ENCODE measurements at regions not wholly inside any gene's neighbourhood (a gene's known extent, or its start where the extent isn't known, plus 50 kb on each side); places are given as distances from the start of the nearest gene placed in this dataset.
A peak's percentile ranks its signal among the peaks of the same experiment; 100 is the strongest.

DNA sequence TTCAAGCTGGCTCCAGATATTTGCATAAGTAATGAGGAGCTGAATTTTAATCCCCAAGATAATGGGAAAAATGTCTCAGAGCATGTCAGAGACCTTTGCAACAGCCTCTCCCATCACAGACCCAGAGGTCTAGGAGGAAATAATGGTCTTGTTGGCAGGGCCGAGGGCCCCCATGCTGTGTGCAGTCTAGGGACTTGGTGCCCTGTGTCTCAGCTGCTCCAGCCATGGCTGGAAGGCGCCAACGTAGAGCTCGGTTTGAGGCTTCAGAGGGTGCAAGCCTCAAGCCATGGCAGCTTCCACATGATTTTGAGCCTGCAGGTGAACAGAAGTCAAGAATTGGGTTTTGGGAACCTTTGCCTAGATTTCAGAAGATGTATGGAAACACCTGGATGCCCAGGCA lies 134.7 kb downstream of the LYPLAL1 start:
- no peak overlapping the region for H3K4me2 ChIP-seq (ENCODE audit: control insufficient read depth, extremely low read depth, insufficient read depth, low read depth, low read length)
- no peak for TF ChIP-seq EZH2 (IDR thresholded peaks at IDR 0.05; ENCODE audit: low read length)
- TF ChIP-seq, protein P1, sequence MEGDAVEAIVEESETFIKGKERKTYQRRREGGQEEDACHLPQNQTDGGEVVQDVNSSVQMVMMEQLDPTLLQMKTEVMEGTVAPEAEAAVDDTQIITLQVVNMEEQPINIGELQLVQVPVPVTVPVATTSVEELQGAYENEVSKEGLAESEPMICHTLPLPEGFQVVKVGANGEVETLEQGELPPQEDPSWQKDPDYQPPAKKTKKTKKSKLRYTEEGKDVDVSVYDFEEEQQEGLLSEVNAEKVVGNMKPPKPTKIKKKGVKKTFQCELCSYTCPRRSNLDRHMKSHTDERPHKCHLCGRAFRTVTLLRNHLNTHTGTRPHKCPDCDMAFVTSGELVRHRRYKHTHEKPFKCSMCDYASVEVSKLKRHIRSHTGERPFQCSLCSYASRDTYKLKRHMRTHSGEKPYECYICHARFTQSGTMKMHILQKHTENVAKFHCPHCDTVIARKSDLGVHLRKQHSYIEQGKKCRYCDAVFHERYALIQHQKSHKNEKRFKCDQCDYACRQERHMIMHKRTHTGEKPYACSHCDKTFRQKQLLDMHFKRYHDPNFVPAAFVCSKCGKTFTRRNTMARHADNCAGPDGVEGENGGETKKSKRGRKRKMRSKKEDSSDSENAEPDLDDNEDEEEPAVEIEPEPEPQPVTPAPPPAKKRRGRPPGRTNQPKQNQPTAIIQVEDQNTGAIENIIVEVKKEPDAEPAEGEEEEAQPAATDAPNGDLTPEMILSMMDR (optimal IDR thresholded peaks at IDR 0.05 in 1 of 3, IDR thresholded peaks at IDR 0.05 in 1 of 3, conservative IDR thresholded peaks at IDR 0.05 in 1 of 3; ENCODE audit: extremely low read depth in 1 of 3, insufficient read depth in 2 of 3, low read length in 3 of 3) = no peak
- H3K27ac ChIP-seq (ENCODE audit: control insufficient read depth, insufficient read depth, low read length) = no peak overlapping the region
- H4K20me1 ChIP-seq (ENCODE audit: control insufficient read depth, extremely low read depth, insufficient read depth, low read length) = no peaks in the 10 kb centered on the region
- DNase-seq (ENCODE audit: low read depth, low spot score) (no peak), FAIRE-seq (no peak)
- H3K9me3 ChIP-seq (ENCODE audit: control insufficient read depth, low read depth, low read length) = no peaks in the 10 kb centered on the region
- no peaks in the 10 kb centered on the region for H3K9me1 ChIP-seq (ENCODE audit: control insufficient read depth, extremely low read depth, insufficient read depth, low read length)
- H2AFZ ChIP-seq (ENCODE audit: control insufficient read depth, low read length) = no peak overlapping the region
- dilution Hi-C loops (cut with MboI; ENCODE audit: extremely low pct_ligation_motif_present, low sequenced_read_pairs) = no loop called here
- peaks cover 5% of the 10 kb centered on the region for H3K4me1 ChIP-seq (ENCODE audit: control insufficient read depth, extremely low read depth, insufficient read depth, low read length)
- H3K27me3 ChIP-seq (ENCODE audit: control insufficient read depth, extremely low read depth, insufficient read depth, low read length) = peaks cover 40% of the 10 kb centered on the region
- H3K36me3 ChIP-seq (ENCODE audit: control insufficient read depth in 2 of 2, extremely low read depth in 1 of 2, insufficient read depth in 2 of 2, low read length in 2 of 2) = no peaks in the 10 kb centered on the region
- no peak overlapping the region for H3K9ac ChIP-seq (ENCODE audit: control insufficient read depth, extremely low read depth, insufficient read depth, low read length)
- no peak overlapping the region for H3K4me3 ChIP-seq (ENCODE audit: control insufficient read depth in 2 of 3, extremely low read depth in 1 of 3, insufficient read depth in 2 of 3, low read depth in 1 of 3, low read length in 3 of 3)
- H3K79me2 ChIP-seq (ENCODE audit: control insufficient read depth, insufficient read depth, low read length) = no peaks in the 10 kb centered on the region

DNA sequence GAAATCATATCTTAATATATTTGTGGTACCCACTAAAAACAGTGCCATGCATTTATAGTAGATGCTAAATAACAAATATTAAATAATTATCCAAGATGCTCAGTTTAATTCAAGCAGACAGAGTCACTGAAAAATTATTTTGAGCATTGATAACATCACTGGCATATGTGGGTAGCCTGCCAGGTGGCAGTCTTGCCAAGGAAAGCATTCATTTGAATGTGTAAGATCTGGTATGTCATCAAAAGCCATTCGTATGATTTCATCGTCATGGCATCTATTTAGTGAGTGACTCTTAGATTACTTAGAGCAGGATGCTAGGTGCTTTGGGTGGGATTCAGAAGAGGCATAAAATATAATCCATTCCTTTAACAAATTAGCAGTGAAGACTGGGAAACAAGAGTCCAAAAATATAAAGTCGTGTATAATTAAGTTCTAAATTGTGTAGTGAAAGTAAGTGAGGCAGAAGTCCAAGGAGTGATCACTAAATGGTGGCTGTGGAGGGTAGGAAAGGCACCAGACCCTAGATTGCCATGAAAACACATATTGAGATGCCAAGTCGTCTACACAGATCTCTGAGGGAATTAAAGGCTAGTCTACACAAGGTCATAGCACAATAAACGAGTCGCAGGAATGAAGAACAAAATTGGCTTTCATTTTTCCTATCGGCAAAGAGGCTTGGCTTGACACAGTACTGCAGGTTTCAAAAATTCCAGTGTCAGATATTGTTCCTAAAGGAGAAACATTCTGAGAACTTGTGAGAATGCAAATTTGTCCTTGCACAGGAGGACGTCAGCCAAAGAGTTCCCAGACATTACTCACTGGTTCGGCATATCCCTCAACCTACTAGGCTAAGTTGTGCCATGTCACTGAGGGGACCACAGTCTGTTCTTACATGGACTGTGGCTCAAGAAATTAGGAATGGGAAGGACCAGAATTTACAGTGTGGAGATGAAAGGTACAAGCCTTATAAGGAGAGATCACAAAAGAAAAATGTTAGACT lies 130.8 kb downstream of the LYPLAL1 start:
- Histone ChIP-seq H3K4me2 (ENCODE audit: control insufficient read depth, extremely low read depth, insufficient read depth, low read depth, low read length) (no peak overlapping the region), H3K4me3 (ENCODE audit: control insufficient read depth in 2 of 3, extremely low read depth in 1 of 3, insufficient read depth in 2 of 3, low read depth in 1 of 3, low read length in 3 of 3) (no peak overlapping the region), H3K9me1 (ENCODE audit: control insufficient read depth, extremely low read depth, insufficient read depth, low read length) (no peaks in the 10 kb centered on the region), H4K20me1 (ENCODE audit: control insufficient read depth, extremely low read depth, insufficient read depth, low read length) (no peaks in the 10 kb centered on the region), H3K27me3 (ENCODE audit: control insufficient read depth, extremely low read depth, insufficient read depth, low read length) (peaks cover 38% of the 10 kb centered on the region), H3K79me2 (ENCODE audit: control insufficient read depth, insufficient read depth, low read length) (no peaks in the 10 kb centered on the region), H3K27ac (ENCODE audit: control insufficient read depth, insufficient read depth, low read length) (no peak overlapping the region), H3K9me3 (ENCODE audit: control insufficient read depth, low read depth, low read length) (no peaks in the 10 kb centered on the region), H3K36me3 (ENCODE audit: control insufficient read depth in 2 of 2, extremely low read depth in 1 of 2, insufficient read depth in 2 of 2, low read length in 2 of 2) (no peaks in the 10 kb centered on the region), H3K9ac (ENCODE audit: control insufficient read depth, extremely low read depth, insufficient read depth, low read length) (no peak overlapping the region), H2AFZ (ENCODE audit: control insufficient read depth, low read length) (no peak overlapping the region), H3K4me1 (ENCODE audit: control insufficient read depth, extremely low read depth, insufficient read depth, low read length) (peaks cover 5% of the 10 kb centered on the region)
- no peak for TF ChIP-seq EZH2 (IDR thresholded peaks at IDR 0.05; ENCODE audit: low read length)
- TF ChIP-seq, protein P1 (optimal IDR thresholded peaks at IDR 0.05 in 1 of 3, IDR thresholded peaks at IDR 0.05 in 1 of 3, conservative IDR thresholded peaks at IDR 0.05 in 1 of 3; ENCODE audit: extremely low read depth in 1 of 3, insufficient read depth in 2 of 3, low read length in 3 of 3) = peak in 2 of 3 experiments; percentile 26 to 44
- DNase-seq (ENCODE audit: low read depth, low spot score) = no peak
- no peak for FAIRE-seq
- dilution Hi-C loops (cut with MboI; ENCODE audit: extremely low pct_ligation_motif_present, low sequenced_read_pairs) = no loop called here
